Natural killer cell treated with Interleukin-12 subunit alpha and Interleukin-12 subunit beta and Interleukin-15 and Interleukin-18, amount 100 ng/mL, for 72 hours (primary cell): ENCODE measurements at regions not wholly inside any gene's neighbourhood (a gene's known extent, or its start where the extent isn't known, plus 50 kb on each side); places are given as distances from the start of the nearest gene placed in this dataset.

Experiments
- ATAC-seq, 2 donors: fragments of 150-1000 bp; cut with Tn5 transposase in 1 of 2; sonication (Bioruptor Pico), chemical (Tn5 transposase) in 1 of 2; 2 replicates each; pipeline ENCODE4 v1.10.0; 2021
- DNase-seq: peaks from one replicate; pipeline ENCODE4 v3.0.0; 2022; ENCODE audit warnings: low spot score
- H3K27ac Mint-ChIP-seq, 2 donors: 1 replicate in 1 of 2; 2 replicates in 1 of 2; pipeline ENCODE4 v1.8.0; 2022; ENCODE audit warnings: mixed read lengths in 2 of 2, mild to moderate bottlenecking in 1 of 2, moderate library complexity in 1 of 2
- H3K27me3 Mint-ChIP-seq, 2 donors: 1 replicate in 1 of 2; 2 replicates in 1 of 2; pipeline ENCODE4 v1.8.0; 2022; ENCODE audit warnings: mixed read lengths in 2 of 2
- H3K36me3 Mint-ChIP-seq: one replicate; pipeline ENCODE4 v1.8.0; 2022; ENCODE audit warnings: mixed read lengths
- H3K4me1 Mint-ChIP-seq, 2 donors: 1 replicate in 1 of 2; 2 replicates in 1 of 2; pipeline ENCODE4 v1.8.0; 2022; ENCODE audit warnings: low read depth in 2 of 2, mixed read lengths in 2 of 2, mild to moderate bottlenecking in 1 of 2
- H3K4me3 Mint-ChIP-seq: one replicate; pipeline ENCODE4 v1.8.0; 2022; ENCODE audit warnings: mixed read lengths
- H3K9me3 Mint-ChIP-seq: 2 replicates; pipeline ENCODE4 v1.8.0; 2022; ENCODE audit warnings: mixed read lengths

DNA sequence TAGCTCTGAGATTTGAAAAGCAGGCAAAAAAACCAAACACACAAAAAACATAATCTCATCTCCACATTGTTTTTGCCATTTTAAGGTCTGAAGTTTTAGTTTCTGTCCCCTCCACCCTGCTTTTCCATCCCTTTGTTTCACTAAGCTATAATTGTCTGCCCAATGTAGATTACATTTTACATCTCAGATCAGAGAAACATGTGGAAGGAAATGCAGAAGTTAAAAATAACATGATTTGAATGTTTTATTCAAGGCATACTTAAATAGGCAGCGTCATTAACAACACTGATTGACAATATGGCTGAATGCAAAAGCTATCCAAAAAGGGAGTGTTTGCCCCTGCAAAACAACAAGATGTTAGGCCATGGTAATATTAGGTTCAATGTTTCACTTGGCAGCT, 448.1 kb upstream of the ZNF385D start:
- Mint-ChIP-seq H3K27ac (no peak overlapping the region), H3K27me3 (no peaks in the 10 kb centered on the region), H3K4me3 (no peak overlapping the region), H3K4me1 (no peaks in the 10 kb centered on the region), H3K36me3 (no peaks in the 10 kb centered on the region), H3K9me3 (peaks cover 11% of the 10 kb centered on the region)
- no peak for ATAC-seq
- no peak for DNase-seq

DNA sequence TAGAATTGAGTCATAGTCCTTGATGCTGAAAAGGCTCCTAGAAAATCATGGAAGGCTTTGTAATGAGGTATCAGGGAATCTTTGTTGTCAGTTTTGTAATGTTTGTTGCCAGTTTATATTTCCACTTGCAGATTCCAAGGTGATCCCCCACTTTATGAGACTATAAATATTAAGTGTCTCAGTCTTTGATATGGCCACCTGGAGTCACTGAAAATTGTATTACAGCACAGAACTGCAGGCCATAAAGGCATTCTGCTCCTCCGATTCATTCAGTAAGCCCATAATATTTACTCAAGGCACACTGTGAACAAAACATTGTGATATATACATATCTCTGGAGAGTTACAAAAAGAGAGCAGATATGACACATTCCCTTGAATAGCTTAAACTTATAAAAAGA, 457.8 kb upstream of the ZNF385D start:
- Mint-ChIP-seq H3K27me3 (no peaks in the 10 kb centered on the region), H3K36me3 (peaks cover 12% of the 10 kb centered on the region), H3K4me1 (no peaks in the 10 kb centered on the region), H3K27ac (no peak overlapping the region), H3K9me3 (peaks cover 21% of the 10 kb centered on the region), H3K4me3 (no peak overlapping the region)
- DNase-seq = no peak
- ATAC-seq = no peak

DNA sequence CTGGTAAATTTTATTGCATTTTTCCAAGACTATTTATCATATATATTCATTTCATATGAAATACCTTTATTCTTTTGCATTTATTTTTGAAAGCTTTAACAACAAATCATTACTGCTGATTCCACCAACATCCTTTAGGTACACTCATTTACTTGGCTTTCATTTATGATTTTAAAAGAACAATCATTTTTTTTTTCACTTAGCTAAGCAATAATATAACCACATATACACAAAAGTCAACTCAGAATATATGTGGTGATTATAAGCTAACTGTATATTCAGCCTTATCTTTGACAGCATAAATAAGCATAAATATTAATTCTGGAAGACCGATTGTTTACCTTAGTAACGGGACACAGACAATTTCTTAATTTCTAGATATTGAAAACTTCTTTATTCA, 458.6 kb upstream of the ZNF385D start:
- Mint-ChIP-seq H3K9me3 (peaks cover 16% of the 10 kb centered on the region), H3K4me1 (no peaks in the 10 kb centered on the region), H3K36me3 (peaks cover 7% of the 10 kb centered on the region), H3K27ac (no peak overlapping the region), H3K4me3 (no peak overlapping the region), H3K27me3 (no peaks in the 10 kb centered on the region)
- DNase-seq (no peak), ATAC-seq (no peak)

GRCh38 chr3:22210693-22211092, 459.7 kb upstream of the ZNF385D start:
- ATAC-seq (no peak), DNase-seq (no peak)
- Mint-ChIP-seq H3K4me3 (no peak overlapping the region), H3K27me3 (no peaks in the 10 kb centered on the region), H3K4me1 (no peaks in the 10 kb centered on the region), H3K36me3 (peaks cover 3% of the 10 kb centered on the region), H3K9me3 (peaks cover 16% of the 10 kb centered on the region), H3K27ac (no peak overlapping the region)

DNA sequence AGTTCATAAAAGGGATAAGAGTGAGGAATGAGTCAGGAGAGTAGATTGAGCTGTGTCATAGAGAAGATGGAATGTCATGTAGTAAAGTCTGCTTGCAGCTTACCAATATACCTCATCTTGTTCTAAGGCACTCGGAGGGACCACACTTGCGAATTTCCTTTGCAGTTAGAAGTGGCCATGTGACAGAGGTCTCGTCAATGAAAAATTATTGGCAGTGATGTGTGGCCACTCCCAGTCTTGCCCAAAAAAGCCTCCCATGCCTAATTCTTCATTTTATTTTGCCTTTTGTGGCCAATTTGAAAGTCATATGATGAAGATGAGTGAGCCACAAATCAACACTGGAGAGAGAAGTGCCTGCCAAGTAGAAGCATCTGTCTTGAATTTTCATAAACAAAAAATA, 465.6 kb upstream of the ZNF385D start:
- no peak overlapping the region for H3K27ac Mint-ChIP-seq
- ATAC-seq = no peak

GRCh38 chr3:22225161-22225560, 474.2 kb upstream of the ZNF385D start:
- no peak for DNase-seq
- Mint-ChIP-seq H3K4me1 (no peaks in the 10 kb centered on the region), H3K9me3 (peaks cover 11% of the 10 kb centered on the region), H3K27ac (no peak overlapping the region), H3K27me3 (no peaks in the 10 kb centered on the region), H3K36me3 (no peaks in the 10 kb centered on the region), H3K4me3 (no peak overlapping the region)
- ATAC-seq = no peak

More for the DNA sequence above, 465.6 kb upstream of the ZNF385D start:
- Mint-ChIP-seq H3K36me3 (no peaks in the 10 kb centered on the region), H3K4me3 (no peak overlapping the region), H3K4me1 (no peaks in the 10 kb centered on the region), H3K27me3 (no peaks in the 10 kb centered on the region), H3K9me3 (peaks cover 3% of the 10 kb centered on the region)
- DNase-seq = no peak

- Mint-ChIP-seq H3K4me3 (no peak overlapping the region), H3K36me3 (no peaks in the 10 kb centered on the region), H3K27ac (no peak overlapping the region), H3K27me3 (no peaks in the 10 kb centered on the region), H3K4me1 (no peaks in the 10 kb centered on the region), H3K9me3 (peaks cover 25% of the 10 kb centered on the region)
- DNase-seq (no peak), ATAC-seq (no peak)
Observed at GRCh38 chr3:22228705-22229104, 477.7 kb upstream of the ZNF385D start.

- Mint-ChIP-seq H3K4me3 (no peak overlapping the region), H3K27ac (no peak overlapping the region), H3K36me3 (no peaks in the 10 kb centered on the region), H3K27me3 (no peaks in the 10 kb centered on the region), H3K9me3 (peaks cover 32% of the 10 kb centered on the region), H3K4me1 (no peaks in the 10 kb centered on the region)
- DNase-seq (no peak), ATAC-seq (no peak)
Observed at GRCh38 chr3:22231061-22231460, 480.1 kb upstream of the ZNF385D start.

DNA sequence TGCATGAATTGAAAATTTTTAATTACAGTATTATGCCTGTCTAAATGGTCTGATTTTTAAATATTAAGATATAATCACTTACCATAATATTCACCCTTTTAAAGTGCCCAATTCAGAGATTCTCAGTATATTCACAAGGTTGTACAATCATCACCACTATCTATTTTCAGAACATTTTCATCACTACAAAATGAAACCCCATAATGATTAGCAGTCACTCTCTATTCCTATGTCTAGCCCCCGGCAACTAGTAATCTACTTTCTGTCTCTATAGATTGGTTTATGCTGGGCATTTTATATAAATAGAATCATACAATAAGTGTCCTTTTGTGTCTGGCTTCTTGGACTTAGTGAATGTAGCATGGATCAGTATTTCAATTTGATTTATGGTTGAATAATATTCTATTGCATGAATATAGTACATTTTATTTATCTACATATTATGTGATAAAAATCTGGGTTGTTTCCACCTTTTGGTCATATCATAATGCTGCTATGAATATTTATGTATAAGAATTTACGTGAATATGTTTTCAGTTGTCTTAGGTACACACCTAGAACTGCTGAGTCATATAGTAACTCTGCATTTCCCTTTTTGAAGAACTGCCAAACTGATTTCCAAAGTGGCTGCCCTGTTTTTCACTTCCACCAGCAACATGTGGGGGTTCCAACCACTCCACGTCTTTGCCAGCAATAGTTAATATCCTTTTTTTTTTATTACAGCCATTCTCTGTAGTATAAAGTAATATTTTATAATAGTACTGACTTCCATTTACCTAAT, 485.7 kb upstream of the ZNF385D start:
- ATAC-seq (no peak), DNase-seq (no peak)
- peaks cover 20% of the 10 kb centered on the region for H3K9me3 Mint-ChIP-seq
- H3K36me3 Mint-ChIP-seq = peaks cover 9% of the 10 kb centered on the region
- no peak overlapping the region for H3K4me3 Mint-ChIP-seq
- H3K27me3 Mint-ChIP-seq = no peaks in the 10 kb centered on the region
- no peaks in the 10 kb centered on the region for H3K4me1 Mint-ChIP-seq
- no peak overlapping the region for H3K27ac Mint-ChIP-seq

DNA sequence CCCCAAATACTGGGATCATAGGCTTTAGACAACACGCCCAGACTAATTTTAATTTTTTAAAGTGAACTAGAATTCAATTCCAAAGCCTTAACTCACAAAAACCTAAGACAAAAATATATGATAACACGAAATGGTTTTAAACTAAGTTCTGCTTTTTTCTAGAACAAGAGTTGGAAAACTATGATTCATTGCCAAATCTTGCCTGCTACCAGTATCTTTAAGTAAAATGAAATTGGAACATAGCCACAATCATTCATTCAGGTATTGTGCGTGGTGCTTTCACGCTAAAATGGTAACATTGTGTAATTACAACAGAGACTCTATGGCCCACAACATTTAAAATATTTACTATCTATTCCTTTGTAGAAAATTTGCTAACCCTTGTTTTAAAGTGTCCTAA, 488.0 kb upstream of the ZNF385D start:
- H3K4me3 Mint-ChIP-seq = no peak overlapping the region
- DNase-seq (no peak), ATAC-seq (no peak)
- H3K9me3 Mint-ChIP-seq = peaks cover 7% of the 10 kb centered on the region
- peaks cover 9% of the 10 kb centered on the region for H3K36me3 Mint-ChIP-seq
- H3K27me3 Mint-ChIP-seq = no peaks in the 10 kb centered on the region
- H3K4me1 Mint-ChIP-seq = no peaks in the 10 kb centered on the region
- H3K27ac Mint-ChIP-seq = no peak overlapping the region

DNA sequence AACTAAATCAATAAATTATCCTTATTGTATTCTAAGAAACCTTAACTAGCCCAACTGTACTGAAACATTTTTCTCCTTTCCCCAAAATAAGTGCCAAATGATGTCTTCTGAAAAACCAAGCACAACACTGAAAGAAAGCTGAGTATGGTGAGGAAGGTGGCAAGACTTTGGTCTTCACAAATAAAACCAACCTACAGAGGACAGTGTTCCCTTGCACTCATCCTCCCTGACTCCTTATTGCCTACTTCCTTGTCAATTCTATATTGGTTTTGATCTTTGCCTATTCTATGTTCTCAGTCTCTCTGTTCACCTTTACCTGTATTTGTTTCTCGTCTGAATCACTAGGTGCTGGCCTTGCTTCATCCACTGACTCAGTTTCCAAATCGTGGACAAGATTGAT, 490.1 kb upstream of the ZNF385D start:
- H3K9me3 Mint-ChIP-seq = peaks cover 3% of the 10 kb centered on the region
- no peak overlapping the region for H3K4me3 Mint-ChIP-seq
- no peaks in the 10 kb centered on the region for H3K27me3 Mint-ChIP-seq
- H3K36me3 Mint-ChIP-seq = peaks cover 9% of the 10 kb centered on the region
- DNase-seq (no peak), ATAC-seq (no peak)
- no peaks in the 10 kb centered on the region for H3K4me1 Mint-ChIP-seq
- H3K27ac Mint-ChIP-seq = no peak overlapping the region

DNA sequence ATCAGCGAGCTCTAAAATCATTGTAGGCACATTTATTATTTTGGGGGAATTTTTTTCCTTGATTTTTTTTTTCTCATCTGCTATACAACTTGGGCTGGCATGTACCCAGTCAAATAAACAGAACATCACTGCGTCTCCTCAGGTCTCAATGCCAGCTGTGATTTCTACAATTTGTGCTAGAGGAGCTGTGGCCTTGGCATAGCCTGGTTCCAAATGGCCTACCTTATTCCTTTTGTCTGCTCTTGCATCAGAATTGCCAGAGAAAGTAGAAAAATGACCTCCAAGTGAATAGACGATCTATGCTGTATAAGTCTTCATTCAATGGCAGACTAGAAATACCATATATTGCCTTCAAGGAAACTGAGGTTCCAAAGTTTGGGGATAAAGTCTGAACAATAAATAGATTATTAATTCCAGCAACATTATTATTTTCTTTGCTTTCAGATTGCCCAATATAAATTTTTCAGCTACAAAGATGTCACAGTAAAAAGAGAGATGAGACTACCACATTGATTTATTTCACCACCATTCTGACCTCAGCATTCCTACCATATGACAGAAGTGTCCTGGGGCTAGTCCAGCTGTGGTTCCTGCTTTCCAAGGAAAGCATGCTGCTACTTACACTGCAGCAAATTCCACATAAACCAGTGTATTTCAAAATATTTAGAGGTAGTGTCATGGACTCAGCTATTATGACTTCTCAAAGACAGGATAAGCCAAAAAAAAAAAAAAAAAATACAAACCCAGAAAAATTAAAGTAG, 493.9 kb upstream of the ZNF385D start:
- DNase-seq = no peak
- H3K9me3 Mint-ChIP-seq = peaks cover 3% of the 10 kb centered on the region
- H3K36me3 Mint-ChIP-seq = peaks cover 9% of the 10 kb centered on the region
- ATAC-seq = no peak
- no peaks in the 10 kb centered on the region for H3K4me1 Mint-ChIP-seq
- H3K4me3 Mint-ChIP-seq = no peak overlapping the region
- H3K27ac Mint-ChIP-seq = no peak overlapping the region
- no peaks in the 10 kb centered on the region for H3K27me3 Mint-ChIP-seq

DNA sequence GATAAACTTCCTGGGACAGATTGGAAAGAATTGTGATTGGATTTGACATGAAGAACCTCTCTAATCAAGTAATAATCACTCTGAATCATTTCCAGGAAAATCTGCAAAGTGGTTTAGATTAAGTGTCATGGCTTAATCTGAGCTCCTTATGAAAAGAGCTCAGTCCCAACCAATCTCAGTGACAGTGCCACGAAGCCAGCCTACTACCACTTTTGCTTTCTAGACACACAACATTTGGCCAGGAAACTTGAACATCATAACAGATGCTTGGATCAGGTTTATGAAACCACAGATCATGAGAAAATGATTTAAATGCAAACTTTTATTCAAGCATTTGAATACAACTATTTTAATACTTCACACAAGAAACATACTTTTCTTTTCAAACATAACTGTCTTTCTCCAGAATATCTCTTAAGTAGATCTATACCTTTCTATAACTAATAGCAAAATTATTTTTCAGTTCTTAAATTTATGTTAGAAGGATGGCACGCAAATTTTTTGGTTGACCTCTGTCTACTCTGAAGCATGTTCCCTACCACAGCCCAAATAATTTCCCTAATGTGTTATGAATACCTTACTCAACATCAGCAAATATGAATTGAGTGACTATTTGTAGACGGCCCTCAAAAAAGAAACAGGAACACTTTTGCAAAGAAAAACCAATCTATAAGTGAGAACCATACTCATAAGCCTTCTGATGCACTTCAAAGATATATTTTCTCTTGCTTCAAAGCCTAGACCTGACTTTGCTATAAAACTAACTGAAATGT, 495.0 kb upstream of the ZNF385D start:
- H3K36me3 Mint-ChIP-seq = peaks cover under 1% of the 10 kb centered on the region
- no peak overlapping the region for H3K27ac Mint-ChIP-seq
- H3K9me3 Mint-ChIP-seq = peaks cover 3% of the 10 kb centered on the region
- no peaks in the 10 kb centered on the region for H3K4me1 Mint-ChIP-seq
- no peak for DNase-seq
- ATAC-seq = no peak
- H3K4me3 Mint-ChIP-seq = no peak overlapping the region
- no peaks in the 10 kb centered on the region for H3K27me3 Mint-ChIP-seq

DNA sequence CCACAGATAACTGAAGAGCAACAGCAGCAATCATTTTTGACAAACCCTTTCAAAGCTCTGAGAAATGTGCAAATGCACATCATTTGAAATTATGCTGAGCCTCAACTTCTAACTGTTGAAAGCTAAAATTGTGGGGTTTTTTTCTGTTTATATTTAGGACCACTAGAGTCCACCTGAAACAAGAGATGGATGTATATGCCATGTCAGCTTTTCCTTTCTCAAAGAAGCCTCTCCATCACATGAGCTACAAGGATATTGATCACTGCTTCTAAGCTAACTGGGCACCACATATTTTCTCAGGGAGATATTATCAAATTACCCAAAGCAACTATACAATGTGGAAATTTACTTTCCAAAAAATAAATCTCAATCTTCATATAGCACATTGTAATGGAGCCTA, 498.6 kb upstream of the ZNF385D start:
- no peak overlapping the region for H3K4me3 Mint-ChIP-seq
- DNase-seq (no peak), ATAC-seq (no peak)
- no peaks in the 10 kb centered on the region for H3K4me1 Mint-ChIP-seq
- no peaks in the 10 kb centered on the region for H3K27me3 Mint-ChIP-seq
- H3K27ac Mint-ChIP-seq = no peak overlapping the region
- H3K9me3 Mint-ChIP-seq = peaks cover 8% of the 10 kb centered on the region
- H3K36me3 Mint-ChIP-seq = no peaks in the 10 kb centered on the region
